T-helper 1 cell (primary cell): ENCODE measurements at regions not wholly inside any gene's neighbourhood (a gene's known extent, or its start where the extent isn't known, plus 50 kb on each side); places are given as distances from the start of the nearest gene placed in this dataset.
A peak's percentile ranks its signal among the peaks of the same experiment; 100 is the strongest.

Experiments
- DNase-seq, 5 donors: peaks; one replicate each; pipeline ENCODE4 v3.0.0-alpha.2; 2012 to 2020

DNA sequence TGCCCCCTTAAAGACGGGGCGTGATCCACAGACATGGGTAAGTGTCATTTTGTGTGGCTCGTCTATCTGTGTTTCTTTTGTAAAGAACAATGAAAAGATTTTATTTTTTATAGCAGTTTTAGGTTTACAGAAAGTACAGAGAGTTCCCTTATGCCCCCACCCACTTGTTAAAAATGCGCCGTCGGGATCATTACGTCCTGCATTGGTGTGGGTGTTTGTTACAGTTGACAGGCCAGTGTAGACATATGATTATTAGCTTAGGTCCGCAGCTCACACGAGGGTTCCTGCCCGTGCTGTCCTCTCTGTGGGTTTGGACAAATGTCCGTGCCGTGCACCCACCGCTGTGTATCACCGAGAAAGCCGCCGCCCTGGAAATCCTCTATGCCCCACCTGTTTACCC is 50.5 kb downstream of the RGS12 start:
- DNase-seq: no peak

DNA sequence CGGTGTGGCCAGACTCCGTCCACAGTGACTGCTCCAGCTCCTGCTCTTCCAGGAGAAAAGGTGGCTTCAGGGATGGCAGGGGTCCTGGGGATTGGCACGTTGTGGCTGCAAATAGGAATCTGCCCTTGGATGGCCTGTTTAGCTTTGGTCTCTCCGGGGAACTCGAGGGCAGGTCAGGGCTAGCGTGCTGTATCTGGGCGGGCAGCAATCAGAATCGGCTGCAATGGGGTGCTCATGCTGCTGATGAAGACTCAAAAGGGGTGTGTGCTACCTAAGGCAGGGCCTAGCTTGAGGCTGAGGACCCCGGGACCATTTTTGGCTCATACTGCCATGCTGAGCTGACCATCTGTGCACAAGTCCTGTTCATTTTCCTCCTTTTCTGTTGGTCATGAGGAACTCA is 51.3 kb downstream of the RGS12 start:
- DNase-seq: no peak

DNA sequence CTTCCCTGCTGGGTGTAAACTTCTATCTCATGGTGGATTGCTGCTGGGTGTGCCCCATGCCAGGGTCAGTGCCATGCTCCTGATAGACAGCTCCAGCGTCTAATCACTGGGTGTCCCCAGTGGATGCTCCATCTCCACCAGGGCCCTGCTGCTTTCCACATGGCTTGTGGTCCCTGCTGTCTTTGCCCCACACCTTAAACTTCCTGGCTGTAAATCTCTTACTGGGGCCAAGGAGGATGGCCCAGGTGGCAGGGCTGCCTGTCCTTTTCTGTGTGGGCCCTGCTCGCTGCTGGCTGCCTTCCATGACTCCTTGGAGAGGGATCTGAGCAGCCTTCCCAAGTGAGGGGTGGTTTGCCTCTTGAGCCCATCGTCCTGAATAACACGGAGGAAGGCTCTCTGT is 51.8 kb downstream of the RGS12 start:
- DNase-seq: no peak

DNA sequence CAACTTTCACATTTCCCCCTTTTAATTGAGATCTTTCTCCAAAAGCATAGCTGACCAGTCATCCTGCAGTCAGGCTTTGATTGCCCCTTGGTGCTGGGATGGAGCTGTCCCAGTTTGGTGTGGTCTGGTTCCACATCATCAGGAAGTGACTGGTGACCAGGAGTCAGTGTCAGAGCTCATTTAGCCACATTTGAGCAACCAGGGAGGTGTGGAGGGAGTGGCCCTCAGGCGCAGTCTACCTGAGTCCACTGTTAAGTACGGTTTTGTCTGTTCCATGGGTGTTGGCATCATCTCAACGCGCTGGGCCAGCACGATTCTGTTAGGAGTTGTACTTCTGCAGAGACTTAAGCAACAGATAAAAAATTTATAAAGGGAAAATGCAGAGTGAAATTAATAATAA is 52.6 kb downstream of the RGS12 start:
- DNase-seq: no peak

DNA sequence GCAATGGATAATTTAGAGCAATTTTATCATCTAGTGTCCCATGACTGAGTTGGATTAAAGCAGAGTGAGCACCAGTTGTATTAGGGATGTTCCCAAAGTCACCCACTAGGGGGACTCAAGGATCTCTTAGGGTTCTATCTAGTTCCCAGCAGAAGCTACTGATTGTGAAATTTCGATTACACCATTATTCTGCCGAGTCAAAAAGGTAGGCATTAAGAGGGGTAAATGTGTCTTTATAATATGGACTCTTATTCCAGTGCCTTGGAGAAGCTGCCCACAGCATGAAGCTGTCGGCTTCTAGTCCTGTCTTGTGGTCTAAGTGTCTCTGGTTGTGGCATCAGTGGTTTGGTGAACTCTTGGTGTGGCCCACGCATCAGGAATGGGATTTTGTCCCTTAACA is 53.3 kb downstream of the RGS12 start:
- peak in 2 of 5 donors; percentile 29 to 54 for DNase-seq

DNA sequence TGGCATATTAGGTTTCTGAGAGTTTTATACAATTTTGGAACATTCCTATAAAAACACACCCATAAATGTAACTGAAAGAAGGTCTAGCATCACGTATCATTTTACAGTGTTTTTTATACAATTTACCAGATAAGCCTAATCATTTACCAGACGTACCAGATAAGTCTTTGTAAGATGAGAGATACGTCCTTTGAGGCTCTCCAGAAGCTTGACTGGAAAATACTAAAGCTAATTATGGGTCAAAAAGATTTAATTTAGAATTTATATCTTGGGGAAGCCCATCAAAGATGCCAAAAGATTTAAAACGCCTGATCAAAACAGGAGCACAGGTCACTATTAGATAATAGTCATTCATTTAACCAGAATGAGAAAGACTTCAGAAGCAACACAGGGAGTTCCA is 55.0 kb downstream of the RGS12 start:
- no peak for DNase-seq

DNA sequence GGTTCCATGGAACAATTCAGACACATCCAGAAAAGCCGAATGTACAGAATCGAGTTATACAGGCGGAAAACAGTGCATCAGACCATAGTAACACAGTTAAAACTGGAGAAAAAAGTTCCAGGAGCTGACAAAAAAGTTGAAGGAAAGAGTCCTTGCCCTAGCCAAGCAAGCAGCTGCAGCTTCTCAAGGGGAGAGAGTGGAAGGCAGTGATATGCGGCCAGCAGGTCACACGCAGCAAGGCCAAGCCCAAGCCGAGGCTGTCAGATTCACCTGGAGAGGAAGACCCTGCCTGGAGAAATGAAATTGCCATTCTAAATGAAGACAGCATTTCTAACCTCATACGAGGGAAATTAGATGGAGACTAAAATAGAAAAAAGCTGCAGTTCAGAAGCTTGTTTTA is 55.8 kb downstream of the RGS12 start:
- DNase-seq: no peak

DNA sequence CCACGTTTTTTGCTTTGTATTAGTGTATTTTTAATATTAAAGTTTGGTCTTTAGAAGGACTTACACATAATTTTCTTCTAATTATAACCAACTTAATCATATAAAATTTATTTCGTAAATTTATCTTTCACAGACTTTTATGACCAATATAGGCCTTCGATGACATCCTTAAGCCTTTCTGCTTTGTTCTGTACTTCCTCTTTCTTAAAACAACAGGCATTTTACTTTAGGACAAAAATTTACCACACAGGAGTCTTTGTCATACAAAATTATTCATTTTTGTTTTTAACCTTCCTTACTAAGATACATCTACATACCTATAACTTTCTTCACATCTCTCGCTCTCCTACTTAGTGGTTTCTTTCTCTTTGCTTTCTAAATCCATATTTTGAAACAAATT is 56.3 kb downstream of the RGS12 start:
- no peak for DNase-seq

DNA sequence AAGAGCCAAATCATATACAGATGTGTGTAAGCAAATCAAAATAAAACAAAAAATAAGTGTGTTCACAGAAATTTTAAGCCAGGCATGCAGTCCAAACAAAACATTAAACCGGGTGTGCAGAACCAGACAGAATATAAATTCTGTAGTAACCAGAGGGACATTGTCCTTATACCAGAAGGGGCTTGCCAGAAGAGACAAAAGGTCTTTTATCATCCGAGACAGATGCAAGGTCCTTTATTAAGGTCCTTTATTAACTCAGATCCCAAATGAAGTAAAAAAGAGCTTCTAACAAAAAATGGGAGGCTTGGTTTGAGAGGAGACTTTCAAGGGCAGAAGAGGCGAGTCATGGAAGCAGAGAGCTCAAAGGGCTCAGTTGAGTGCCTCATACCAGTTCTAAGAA is 59.2 kb downstream of the RGS12 start:
- no peak for DNase-seq

DNA sequence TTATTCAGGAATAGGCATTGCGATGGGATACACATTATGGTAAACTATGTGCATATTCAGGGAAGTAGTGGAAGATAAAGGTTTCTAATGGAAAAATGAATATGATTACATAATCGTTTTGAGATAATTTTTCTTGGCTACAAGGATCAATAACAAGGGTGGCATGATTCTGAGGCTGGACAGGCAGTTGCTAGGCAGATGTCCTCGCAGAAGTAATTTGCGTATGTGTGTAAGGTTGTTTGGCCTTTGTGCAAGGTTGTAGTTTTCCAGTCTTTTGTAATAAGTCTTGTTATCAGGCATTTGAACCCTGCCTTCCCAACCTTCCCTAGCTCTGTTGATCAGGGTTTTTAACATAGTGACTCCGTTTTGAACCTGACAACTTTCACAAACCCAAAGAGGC is 59.7 kb downstream of the RGS12 start:
- no peak for DNase-seq

DNA sequence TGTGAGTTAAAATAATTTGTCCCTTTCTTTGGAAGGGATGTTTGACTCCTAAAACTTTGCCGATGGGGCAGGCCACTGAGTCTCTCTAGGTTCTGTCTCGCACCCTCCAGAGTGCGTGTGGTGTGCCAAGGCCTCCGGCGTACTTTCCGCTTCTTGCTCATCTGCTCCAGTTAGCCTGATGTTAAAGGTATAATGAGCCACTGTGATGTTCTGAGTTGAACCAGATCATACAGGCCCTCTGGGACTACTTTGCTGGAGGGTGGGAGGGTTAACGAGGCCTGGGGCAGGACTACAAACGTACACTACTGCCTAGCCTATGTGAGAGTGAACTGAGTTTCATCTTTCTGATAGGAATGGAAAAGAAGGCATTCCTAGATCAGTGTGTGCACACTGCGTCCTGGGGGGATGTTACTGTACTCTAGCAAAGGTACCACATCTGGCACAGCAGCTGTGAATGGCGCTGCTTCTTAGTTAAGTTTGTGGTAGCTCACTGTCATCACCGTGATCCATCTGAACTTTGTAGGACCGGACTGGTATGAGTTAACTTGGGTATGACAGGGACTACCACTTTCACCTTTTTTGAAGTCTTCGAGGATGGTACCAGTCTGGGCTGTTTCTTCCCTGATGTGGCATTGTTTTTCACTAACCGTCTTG is 60.2 kb downstream of the RGS12 start:
- DNase-seq: no peak

DNA sequence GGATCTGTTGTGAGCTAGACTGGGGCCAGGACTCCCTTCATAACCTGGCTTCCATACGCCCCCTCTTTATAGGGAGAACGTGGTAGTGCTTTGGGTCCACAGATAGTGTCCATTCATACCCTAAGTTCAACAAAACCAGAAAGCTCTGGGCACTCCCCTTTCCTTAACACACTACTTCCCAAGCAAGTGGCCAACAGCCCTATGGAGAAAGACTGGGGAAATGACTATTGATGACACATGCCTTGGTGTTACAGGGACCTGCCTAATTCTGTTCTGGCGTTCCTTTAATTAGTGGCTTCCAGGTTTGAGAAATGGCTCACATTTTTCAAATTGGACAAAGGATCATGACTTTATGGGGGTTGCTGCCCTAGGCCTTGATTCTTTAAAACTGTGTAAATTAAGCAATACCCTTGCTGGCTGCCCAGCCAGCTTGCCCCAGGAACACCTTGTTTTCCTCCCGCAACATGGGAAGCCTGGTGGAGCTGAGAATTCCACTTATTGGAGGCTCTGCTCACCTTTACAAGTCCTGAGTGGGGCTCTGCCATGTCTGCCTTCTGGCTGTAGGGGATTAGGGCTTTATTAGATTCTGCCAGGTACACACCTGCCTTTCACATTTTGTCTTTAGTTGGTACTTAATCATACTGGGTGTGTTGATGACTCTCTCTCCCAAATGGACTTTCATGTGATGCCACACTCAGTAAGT is 61.1 kb downstream of the RGS12 start:
- no peak for DNase-seq

DNA sequence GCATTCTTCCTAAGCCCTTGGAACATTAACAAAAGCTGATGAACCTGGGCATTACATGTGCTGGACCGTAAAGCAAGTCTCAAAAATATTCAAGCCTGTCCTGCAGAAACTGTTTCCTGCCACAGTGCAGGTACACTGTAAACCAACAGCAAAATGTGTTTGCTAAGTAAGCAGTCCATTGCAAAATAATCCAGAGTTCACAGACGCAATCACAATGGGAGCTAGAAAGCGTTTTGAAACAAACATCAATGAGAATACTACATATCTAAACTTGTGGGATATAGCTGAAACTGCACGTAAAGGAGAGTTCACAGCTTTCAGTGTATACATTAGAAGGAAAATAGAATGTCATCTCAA is 61.6 kb downstream of the RGS12 start:
- DNase-seq: no peak

DNA sequence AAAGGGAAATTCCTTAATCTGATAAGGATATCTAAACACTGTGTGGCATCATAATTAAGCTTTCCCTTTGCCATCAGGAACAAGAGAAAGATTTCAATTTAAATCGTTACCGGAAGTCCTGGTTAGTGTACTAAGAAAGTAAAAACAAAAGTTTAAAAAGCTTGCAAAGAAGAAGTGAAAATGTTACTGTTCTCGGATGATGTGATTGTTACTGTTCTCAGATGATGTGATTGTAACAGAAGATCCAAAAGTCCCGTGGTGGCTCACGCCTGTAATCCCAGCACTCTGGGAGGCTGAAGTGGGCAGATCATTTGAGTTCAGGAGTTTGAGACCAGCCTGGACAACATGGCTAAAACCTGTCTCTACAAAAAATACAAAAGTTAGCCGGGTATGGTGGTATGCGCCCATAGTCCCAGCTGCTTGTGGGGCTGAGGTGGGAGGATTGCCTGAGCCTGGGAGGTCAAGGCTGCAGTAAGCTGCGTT is 62.5 kb downstream of the RGS12 start:
- DNase-seq: peak in 1 of 5 donors; percentile 20

DNA sequence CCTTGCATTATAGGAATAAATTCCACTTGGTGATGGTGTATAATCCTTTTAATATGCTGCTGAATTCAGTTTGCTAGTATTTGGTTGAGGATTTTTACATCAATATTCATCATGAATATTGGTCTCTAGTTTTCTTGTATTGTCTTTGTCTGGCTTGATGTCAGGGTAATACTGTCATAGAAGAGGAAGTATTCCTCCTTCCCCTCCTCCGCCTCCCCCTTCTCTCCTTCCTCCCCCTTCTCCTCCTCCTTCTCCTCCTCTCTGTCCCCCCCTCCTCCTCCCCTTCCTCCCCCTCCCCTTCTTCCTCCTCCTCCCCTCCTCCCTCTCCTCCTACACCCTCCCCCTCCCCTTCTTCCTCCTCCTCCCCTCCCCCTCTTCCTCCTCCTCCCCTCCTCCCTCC is 65.8 kb downstream of the RGS12 start:
- no peak for DNase-seq

DNA sequence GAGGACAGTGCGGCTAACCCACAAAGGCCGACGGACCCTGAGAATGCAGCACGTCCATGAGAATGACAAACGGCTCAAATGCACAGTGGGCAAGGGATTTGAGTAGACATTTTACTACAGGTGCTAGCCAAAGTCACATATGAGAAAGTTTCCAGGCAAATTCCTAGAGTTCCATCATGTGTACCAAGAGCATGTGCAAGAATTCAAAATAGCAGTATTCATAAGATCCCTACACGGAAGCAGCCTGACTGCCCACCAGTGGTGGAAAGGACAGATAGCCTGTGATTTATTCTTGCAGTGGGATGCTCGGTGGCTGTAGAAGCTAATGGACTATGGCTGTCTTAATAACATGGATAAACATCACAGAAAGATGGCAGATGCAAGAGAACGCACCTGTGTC is 68.0 kb downstream of the RGS12 start:
- no peak for DNase-seq

DNA sequence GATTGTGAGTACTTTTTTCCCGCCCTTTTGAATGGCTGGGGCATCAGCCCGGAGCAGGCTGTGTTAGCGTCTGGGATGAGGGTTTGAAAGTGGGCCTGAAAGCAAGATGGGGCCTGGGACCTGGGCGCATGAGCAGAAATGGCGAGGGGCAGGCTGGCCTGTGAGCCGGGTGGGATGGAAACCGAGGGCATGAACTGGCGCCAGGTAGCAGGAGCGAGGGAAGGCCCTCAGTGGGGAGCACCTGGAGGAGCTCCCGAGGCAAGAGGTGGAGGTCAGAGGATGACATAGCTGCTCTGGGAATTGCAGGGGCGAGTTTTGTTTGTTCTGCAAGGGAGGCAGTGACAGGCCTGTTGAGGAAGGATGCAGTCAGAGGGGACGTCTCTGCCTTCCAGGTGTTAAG is 68.6 kb downstream of the RGS12 start:
- no peak for DNase-seq

DNA sequence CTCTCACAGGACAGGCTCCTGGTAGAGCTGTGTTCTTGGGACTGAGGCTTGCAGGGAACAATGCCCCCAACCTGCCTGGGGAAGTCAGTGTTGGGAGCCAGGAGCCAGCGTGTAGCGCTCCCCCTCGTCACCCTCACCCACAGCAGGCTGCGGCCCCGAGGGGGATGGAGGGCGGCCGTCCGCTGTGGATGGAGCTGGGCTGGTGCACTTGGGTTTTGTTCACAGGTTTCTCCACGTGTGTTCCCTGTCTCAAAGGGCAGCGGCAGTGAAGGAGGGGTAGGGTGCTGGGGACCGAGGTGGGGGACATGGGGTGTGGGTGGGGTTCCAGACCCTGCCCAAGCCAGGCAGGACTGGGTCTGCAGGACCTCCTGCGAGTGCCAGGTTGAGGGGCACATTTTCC is 69.1 kb downstream of the RGS12 start:
- DNase-seq: no peak

DNA sequence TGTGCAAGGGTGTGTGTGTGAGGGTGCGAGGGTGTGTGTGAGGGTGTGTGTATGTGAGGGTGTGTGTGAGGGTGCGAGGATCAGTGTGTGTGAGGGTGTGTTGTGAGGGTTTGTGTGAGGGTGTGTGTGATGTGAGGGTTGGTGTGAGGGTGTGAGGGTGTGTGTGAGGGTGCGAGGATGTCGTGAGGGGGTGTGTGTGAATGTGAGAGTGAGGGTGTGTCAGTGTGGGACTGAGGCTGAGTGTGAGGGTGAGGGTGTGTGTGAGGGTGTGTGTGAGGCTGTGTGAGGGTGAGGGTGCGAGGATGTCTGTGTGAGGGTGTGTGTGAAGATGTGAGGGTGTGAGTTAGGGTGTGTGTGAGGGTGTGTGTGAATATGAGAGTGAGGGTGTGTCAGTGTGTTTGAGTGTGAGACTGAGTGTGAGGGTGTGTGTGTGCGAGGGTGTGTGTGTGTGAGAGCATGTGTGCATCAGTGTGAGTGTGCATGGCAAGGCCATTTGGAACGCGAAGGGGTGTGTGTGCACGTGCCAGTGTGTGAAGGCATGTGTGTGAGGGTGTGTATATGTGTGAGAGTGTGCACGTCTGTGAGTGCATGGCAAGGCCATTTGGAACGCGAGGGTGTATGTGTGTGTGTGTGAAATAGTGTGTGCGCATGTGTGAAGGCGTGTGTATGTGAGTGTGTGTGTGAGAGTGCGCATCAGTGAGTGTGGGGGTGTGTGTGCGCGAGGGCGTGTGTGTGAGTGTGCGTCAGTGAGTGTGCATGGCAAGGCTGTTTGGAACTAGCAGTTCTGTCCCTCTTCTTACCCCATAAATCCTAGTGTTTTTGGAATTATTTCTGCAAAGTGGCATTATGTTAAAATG is 69.8 kb downstream of the RGS12 start:
- DNase-seq: no peak

DNA sequence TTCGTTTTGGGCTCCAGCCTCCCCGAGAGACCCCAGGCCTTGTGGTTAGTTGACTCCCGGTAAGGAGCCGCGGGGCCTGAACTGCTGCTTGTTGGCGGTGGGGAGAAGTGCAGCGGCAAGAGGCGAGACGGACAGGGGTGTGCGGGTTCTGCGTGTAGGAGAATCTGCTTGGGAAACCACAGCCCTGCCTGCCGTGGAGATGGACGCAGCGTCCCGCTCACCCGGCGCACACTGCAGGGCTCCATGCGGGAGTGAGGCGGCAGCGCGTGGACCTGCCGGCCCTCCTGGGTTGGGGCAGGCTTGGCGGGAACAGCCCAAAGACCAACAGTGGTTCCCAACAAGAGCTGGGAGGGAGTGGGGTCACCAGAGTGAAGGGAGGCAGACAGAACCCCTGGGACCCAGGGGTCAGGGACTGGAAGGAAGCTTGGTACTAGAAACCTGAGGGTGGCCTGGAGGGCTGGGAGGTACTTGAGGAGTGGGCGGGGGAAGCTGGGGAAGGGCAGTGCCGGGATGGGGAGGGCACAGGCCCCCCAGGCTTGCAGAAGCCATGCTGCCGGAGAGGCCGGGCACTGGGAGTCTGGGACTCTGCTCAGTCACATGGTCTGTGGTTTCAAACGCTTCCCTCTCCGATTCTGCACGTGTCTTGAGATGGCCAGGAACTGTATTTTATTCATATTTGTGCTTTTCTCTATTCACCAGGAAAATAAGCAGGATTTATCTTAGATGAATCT is 70.8 kb downstream of the RGS12 start:
- no peak for DNase-seq

DNA sequence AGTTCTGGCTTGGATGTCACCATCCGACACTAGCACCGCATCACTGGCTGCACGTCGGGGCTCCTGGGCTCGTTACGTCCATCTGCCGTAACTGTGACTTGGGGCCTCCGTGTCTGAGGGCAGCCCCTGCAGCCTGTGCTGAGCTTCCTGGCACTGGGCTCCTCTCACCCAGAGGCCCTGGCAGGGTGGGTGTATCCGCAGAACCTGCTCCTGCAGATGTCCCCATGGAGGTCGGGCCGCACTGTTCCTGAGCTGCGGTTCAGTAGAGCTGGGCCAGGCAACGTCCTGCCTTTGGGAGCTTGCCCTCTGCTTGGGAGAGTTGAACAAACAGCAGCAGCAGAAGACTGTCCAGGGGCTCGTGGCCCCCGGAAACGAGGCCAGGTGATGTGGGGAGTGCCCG is 71.4 kb downstream of the RGS12 start:
- DNase-seq: no peak

DNA sequence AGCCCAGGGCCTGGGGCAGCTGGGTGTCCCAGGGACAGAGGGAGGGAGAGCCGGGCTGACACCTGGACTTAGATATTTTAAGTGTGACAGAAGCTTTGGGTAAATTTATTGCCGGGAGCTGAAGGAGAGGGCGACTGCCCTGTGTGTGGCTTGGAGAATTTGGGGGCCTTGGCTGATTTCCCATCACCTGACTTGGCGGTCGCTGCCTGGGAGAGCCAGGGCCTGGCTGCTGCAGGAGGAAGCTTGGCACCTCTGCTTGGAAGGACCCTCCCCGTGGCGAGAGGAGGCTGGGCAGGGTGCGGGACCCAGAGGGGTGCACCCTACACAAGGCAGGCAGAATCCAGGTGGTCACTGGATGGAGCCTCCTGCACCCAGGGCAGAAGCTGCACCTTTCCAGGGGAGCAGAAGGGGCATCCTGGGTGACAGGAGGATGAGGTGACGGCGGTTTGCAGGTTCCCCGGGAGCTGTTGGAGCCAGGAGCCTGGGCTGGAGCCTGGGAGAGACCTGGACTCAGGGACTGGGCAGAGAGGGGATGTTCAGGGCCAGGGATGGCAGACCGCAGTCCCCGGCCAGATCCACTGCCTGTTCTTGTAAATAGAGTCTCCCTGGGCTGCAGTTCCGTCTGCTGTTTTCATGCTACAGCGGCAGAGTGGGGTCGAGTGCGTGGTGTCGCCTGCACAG is 72.0 kb downstream of the RGS12 start:
- no peak for DNase-seq

DNA sequence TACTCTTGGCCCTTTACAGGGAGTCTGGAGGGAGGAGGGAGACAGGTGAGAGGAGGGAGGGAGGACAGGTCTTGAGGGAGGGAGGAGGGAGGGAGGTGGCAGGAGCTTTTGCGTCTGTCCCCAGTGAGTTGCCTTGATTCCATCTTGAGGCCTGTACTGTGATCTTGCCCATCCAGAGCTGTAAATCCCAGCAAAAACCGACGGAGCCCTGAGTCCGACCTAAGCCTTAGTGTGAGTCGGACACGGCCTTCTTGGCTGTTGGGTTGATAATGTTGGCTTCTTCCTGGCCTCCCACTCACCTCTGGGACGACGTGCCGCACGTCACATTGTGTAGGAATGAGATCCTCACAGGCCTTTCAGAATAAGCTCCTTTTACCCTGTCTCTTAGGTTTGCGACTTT is 72.5 kb downstream of the RGS12 start:
- DNase-seq: no peak
